WTC11 (cell line): ENCODE measurements at regions not wholly inside any gene's neighbourhood (a gene's known extent, or its start where the extent isn't known, plus 50 kb on each side); places are given as distances from the start of the nearest gene placed in this dataset.

Experiments
- ATAC-seq: fragments of 200-7000 bp; cut with Tn5 transposase; 2 replicates; pipeline ENCODE4 v1.10.0; 2021; ENCODE audit warnings: mild to moderate bottlenecking, moderate library complexity
- CTCF ChIA-PET: fragments of 300-600 bp; sonication (Branson Sonifier 250); formaldehyde crosslinking; loops from one replicate; lab custom pipeline; 2021; ENCODE audit warnings: antibody characterized with exemption; lab: Charles Lee
- POLR2A ChIA-PET: fragments of 350-600 bp; sonication (Branson Sonifier 250); formaldehyde crosslinking; loops from one replicate; lab custom pipeline; 2021; ENCODE audit warnings: antibody characterized with exemption; lab: Charles Lee
- DNase-seq: peaks from one replicate; pipeline ENCODE4 v3.0.0; 2021; ENCODE audit warnings: low spot score
- H3K27ac Mint-ChIP-seq: 2 replicates; pipeline ENCODE4 v1.8.0; 2021; ENCODE audit warnings: mixed read lengths
- H3K27me3 Mint-ChIP-seq: 2 replicates; pipeline ENCODE4 v1.8.0; 2021; ENCODE audit warnings: low read depth, mild to moderate bottlenecking, moderate library complexity, mixed read lengths
- H3K36me3 Mint-ChIP-seq: 2 replicates; pipeline ENCODE4 v1.8.0; 2021; ENCODE audit warnings: mixed read lengths
- H3K4me1 Mint-ChIP-seq: 2 replicates; pipeline ENCODE4 v1.8.0; 2022; ENCODE audit warnings: mixed read lengths
- H3K4me3 Mint-ChIP-seq: 2 replicates; pipeline ENCODE4 v1.8.0; 2021; ENCODE audit warnings: mild to moderate bottlenecking, moderate library complexity, mixed read lengths
- H3K9me3 Mint-ChIP-seq: 2 replicates; pipeline ENCODE4 v1.8.0; 2021; ENCODE audit warnings: mixed read lengths
- E2F4 ChIP-seq: sonication (generic); formaldehyde crosslinking; IDR thresholded peaks from 2 replicates; pipeline ENCODE4 v1.8.1; 2022; ENCODE audit warnings: low read depth, mild to moderate bottlenecking, moderate library complexity, missing genetic modification reagents, borderline replicate concordance
- FOXP1 ChIP-seq: sonication (generic); formaldehyde crosslinking; IDR thresholded peaks from 2 replicates; pipeline ENCODE4 v1.8.0; 2022; ENCODE audit warnings: missing genetic modification reagents, mild to moderate bottlenecking, moderate library complexity, borderline replicate concordance
- FOXP4 ChIP-seq: sonication (generic); formaldehyde crosslinking; IDR thresholded peaks from 2 replicates; pipeline ENCODE4 v1.8.0; 2022; ENCODE audit warnings: mild to moderate bottlenecking, missing genetic modification reagents
- MAX ChIP-seq: sonication (generic); formaldehyde crosslinking; IDR thresholded peaks from 2 replicates; pipeline ENCODE4 v1.8.0; 2022; ENCODE audit warnings: mild to moderate bottlenecking, missing genetic modification reagents
- MXD4 ChIP-seq: fragments of 250-450 bp; sonication (Bioruptor Pico); IDR thresholded peaks from 2 replicates; pipeline ENCODE4 v1.8.0; 2021; ENCODE audit warnings: mild to moderate bottlenecking, moderate library complexity, borderline replicate concordance
- NR3C1 ChIP-seq: sonication (generic); formaldehyde crosslinking; conservative IDR thresholded peaks from 2 replicates; pipeline ENCODE4 v1.8.1; 2023; ENCODE audit warnings: low read depth, mild to moderate bottlenecking, missing genetic modification reagents
- PRDM15 ChIP-seq: sonication (generic); formaldehyde crosslinking; IDR thresholded peaks from 2 replicates; pipeline ENCODE4 v1.8.0; 2022; ENCODE audit warnings: missing genetic modification reagents
- PRRX2 ChIP-seq: fragments of 250-450 bp; sonication (Bioruptor Pico); IDR thresholded peaks from 2 replicates; pipeline ENCODE4 v1.8.0; 2021; ENCODE audit warnings: mild to moderate bottlenecking
- TEAD4 ChIP-seq: sonication (generic); formaldehyde crosslinking; IDR thresholded peaks from 2 replicates; pipeline ENCODE4 v1.8.0; 2022; ENCODE audit warnings: mild to moderate bottlenecking, missing genetic modification reagents
- ZMAT4 ChIP-seq: fragments of 250-450 bp; sonication (Bioruptor Pico); IDR thresholded peaks from 2 replicates; pipeline ENCODE4 v1.9.0; 2021; ENCODE audit warnings: mild to moderate bottlenecking
- ZNF232 ChIP-seq: sonication (generic); formaldehyde crosslinking; IDR thresholded peaks from 2 replicates; pipeline ENCODE4 v1.8.0; 2022; ENCODE audit warnings: mild to moderate bottlenecking, missing genetic modification reagents
- ZNF317 ChIP-seq: sonication (generic); formaldehyde crosslinking; IDR thresholded peaks from 2 replicates; pipeline ENCODE4 v1.8.1; 2023; ENCODE audit warnings: low read depth, mild to moderate bottlenecking, moderate library complexity, missing genetic modification reagents, borderline replicate concordance
- ZNF396 ChIP-seq: fragments of 250-450 bp; sonication (Bioruptor Pico); IDR thresholded peaks from 2 replicates; pipeline ENCODE4 v1.8.0; 2021; ENCODE audit warnings: mild to moderate bottlenecking, moderate library complexity, borderline replicate concordance
- ZNF532 ChIP-seq: fragments of 250-450 bp; sonication (Bioruptor Pico); IDR thresholded peaks from 2 replicates; pipeline ENCODE4 v1.9.0; 2021; ENCODE audit warnings: mild to moderate bottlenecking, borderline replicate concordance
- TF ChIP-seq, protein P1 (sequence below): sonication (generic); formaldehyde crosslinking; conservative IDR thresholded peaks from 2 replicates; pipeline ENCODE4 v1.8.1; 2023; ENCODE audit warnings: mild to moderate bottlenecking, low read depth, missing genetic modification reagents, moderate library complexity
- TF ChIP-seq, protein P2 (sequence below): sonication (generic); formaldehyde crosslinking; IDR thresholded peaks from 2 replicates; pipeline ENCODE4 v1.8.1; 2023; ENCODE audit warnings: mild to moderate bottlenecking, missing genetic modification reagents

DNA sequence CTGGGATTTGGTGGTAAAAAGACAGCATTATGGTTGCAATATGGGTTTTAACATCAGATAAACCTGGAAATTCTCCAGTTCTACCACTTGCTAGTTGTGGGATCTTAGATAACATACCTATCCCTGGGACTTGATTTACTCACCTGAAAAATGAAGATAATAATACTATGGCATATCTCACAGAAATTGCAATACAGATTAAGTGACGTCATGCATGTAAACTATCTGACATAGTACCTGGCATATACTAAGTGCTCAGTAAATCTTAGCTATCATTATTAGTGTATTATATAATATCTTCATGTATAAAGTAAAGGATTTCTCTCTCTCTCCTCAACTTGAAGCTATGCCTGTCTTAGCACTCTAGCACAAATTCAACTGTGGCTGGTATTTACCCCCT lies 192.5 kb downstream of the PCDH19 start:
- CTCF ChIA-PET, result interaction anchor here (0.6 kb wide), 1 partner anchor 18 kb away, joined by 3 read pairs; no protein-coding TSS in a partner anchor

More for the DNA sequence above, 192.5 kb downstream of the PCDH19 start:
- POLR2A ChIA-PET, result no interaction called here
- Mint-ChIP-seq H3K4me3 (no peak overlapping the region), H3K36me3 (no peaks in the 10 kb centered on the region), H3K27ac (no peak overlapping the region), H3K9me3 (no peaks in the 10 kb centered on the region), H3K4me1 (peaks cover 2% of the 10 kb centered on the region; the same call in 1 of the 2 replicates), H3K27me3 (no peaks in the 10 kb centered on the region; the same call in 1 of the 2 replicates)
- TF ChIP-seq FOXP4 (CRISPR knock-in tag) (no peak), MXD4 (CRISPR knock-in tag) (no peak), MAX (no peak), ZMAT4 (CRISPR knock-in tag) (no peak), PRDM15 (CRISPR knock-in tag) (no peak), FOXP1 (CRISPR knock-in tag) (no peak), ZNF532 (no peak), E2F4 (CRISPR knock-in tag) (no peak), PRRX2 (CRISPR knock-in tag) (no peak), NR3C1 (no peak), TEAD4 (CRISPR knock-in tag) (no peak), ZNF396 (CRISPR knock-in tag) (no peak), ZNF232 (CRISPR knock-in tag) (no peak), ZNF317 (CRISPR knock-in tag) (no peak)
- TF ChIP-seq, protein P1, sequence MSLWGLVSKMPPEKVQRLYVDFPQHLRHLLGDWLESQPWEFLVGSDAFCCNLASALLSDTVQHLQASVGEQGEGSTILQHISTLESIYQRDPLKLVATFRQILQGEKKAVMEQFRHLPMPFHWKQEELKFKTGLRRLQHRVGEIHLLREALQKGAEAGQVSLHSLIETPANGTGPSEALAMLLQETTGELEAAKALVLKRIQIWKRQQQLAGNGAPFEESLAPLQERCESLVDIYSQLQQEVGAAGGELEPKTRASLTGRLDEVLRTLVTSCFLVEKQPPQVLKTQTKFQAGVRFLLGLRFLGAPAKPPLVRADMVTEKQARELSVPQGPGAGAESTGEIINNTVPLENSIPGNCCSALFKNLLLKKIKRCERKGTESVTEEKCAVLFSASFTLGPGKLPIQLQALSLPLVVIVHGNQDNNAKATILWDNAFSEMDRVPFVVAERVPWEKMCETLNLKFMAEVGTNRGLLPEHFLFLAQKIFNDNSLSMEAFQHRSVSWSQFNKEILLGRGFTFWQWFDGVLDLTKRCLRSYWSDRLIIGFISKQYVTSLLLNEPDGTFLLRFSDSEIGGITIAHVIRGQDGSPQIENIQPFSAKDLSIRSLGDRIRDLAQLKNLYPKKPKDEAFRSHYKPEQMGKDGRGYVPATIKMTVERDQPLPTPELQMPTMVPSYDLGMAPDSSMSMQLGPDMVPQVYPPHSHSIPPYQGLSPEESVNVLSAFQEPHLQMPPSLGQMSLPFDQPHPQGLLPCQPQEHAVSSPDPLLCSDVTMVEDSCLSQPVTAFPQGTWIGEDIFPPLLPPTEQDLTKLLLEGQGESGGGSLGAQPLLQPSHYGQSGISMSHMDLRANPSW (CRISPR knock-in tag), result no peak
- TF ChIP-seq, protein P2, sequence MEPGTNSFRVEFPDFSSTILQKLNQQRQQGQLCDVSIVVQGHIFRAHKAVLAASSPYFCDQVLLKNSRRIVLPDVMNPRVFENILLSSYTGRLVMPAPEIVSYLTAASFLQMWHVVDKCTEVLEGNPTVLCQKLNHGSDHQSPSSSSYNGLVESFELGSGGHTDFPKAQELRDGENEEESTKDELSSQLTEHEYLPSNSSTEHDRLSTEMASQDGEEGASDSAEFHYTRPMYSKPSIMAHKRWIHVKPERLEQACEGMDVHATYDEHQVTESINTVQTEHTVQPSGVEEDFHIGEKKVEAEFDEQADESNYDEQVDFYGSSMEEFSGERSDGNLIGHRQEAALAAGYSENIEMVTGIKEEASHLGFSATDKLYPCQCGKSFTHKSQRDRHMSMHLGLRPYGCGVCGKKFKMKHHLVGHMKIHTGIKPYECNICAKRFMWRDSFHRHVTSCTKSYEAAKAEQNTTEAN (CRISPR knock-in tag), result no peak
- DNase-seq (no peak), ATAC-seq (no peak)
